H1 (cell line): ENCODE measurements at regions not wholly inside any gene's neighbourhood (a gene's known extent, or its start where the extent isn't known, plus 50 kb on each side); places are given as distances from the start of the nearest gene placed in this dataset.
"Not testable (repeated sequence)": the region's sequence is repeated elsewhere in the genome, so short reads cannot be mapped to it uniquely, and the experiment has no call there.

Experiments used
- CTCF ChIA-PET: fragments of 300-600 bp; sonication (Branson Sonifier 250); formaldehyde crosslinking; loops from one replicate; lab custom pipeline; 2021; ENCODE audit not compliant: partially characterized antibody; lab: Charles Lee
- POLR2A ChIA-PET: fragments of 300-600 bp; sonication (Branson Sonifier 250); formaldehyde crosslinking; loops from one replicate; lab custom pipeline; 2021; ENCODE audit warnings: inconsistent platforms; ENCODE audit not compliant: partially characterized antibody; lab: Charles Lee
- DNase-seq, 2 experiments: peaks; one replicate each; pipeline versions ENCODE4 v3.0.0 to v3.0.0-alpha.2; 2010 to 2022; ENCODE audit warnings: low spot score in 2 of 2, low read depth in 1 of 2, mixed read lengths in 1 of 2
- FAIRE-seq: peaks from 2 replicates; lab custom pipeline; 2011; peaks lifted over from hg19 to GRCh38; lab: Jason Lieb, UNC
- H2AFZ ChIP-seq: 2 replicates; pipeline ENCODE4 v1.8.1; 2012; ENCODE audit warnings: low read length, inconsistent platforms
- H2AK5ac ChIP-seq: 2 replicates; pipeline ENCODE4 v1.6.1; 2013; ENCODE audit warnings: low read depth, low read length
- H2BK120ac ChIP-seq: replicated peaks from 2 replicates; pipeline ENCODE3; 2013; ENCODE audit warnings: low read depth, low read length, inconsistent platforms
- H2BK12ac ChIP-seq: 2 replicates; pipeline ENCODE4 v1.6.1; 2013; ENCODE audit warnings: low read depth, low read length
- H2BK15ac ChIP-seq: 2 replicates; pipeline ENCODE4 v1.6.1; 2013; ENCODE audit warnings: low read length
- H2BK20ac ChIP-seq: 2 replicates; pipeline ENCODE4 v1.6.1; 2013; ENCODE audit warnings: low read length
- H2BK5ac ChIP-seq: 2 replicates; pipeline ENCODE4 v1.6.1; 2013; ENCODE audit warnings: low read depth, low read length
- H3K14ac ChIP-seq: 2 replicates; pipeline ENCODE4 v1.6.1; 2013; ENCODE audit warnings: inconsistent platforms; ENCODE audit not compliant: insufficient read length
- H3K18ac ChIP-seq: 2 replicates; pipeline ENCODE4 v1.6.1; 2013; ENCODE audit warnings: low read length; ENCODE audit errors: extremely low read depth
- H3K23ac ChIP-seq: 2 replicates; pipeline ENCODE4 v1.6.1; 2013; ENCODE audit warnings: inconsistent platforms; ENCODE audit not compliant: insufficient read length
- H3K23me2 ChIP-seq: 2 replicates; pipeline ENCODE4 v1.6.1; 2013; ENCODE audit warnings: low read depth, low read length
- H3K27ac ChIP-seq: 2 replicates; pipeline ENCODE4 v1.6.1; 2011; ENCODE audit warnings: low read depth, low read length, inconsistent platforms
- H3K27me3 ChIP-seq, 4 experiments: replicated peaks in 1 of 4; 1 replicate in 1 of 4; 2 replicates in 3 of 4; pipeline versions ENCODE4 v1.6.1 to v1.8.1; 2011 to 2013; ENCODE audit warnings: low read length in 3 of 4, mild to moderate bottlenecking in 3 of 4, inconsistent platforms in 2 of 4, mixed read lengths in 2 of 4, moderate library complexity in 1 of 4; ENCODE audit not compliant: control insufficient read depth in 3 of 4, insufficient read depth in 3 of 4; ENCODE audit errors: extremely low read depth in 1 of 4
- H3K36me3 ChIP-seq, 4 experiments: 2 replicates each; pipeline versions ENCODE4 v1.6.1 to v1.8.1; 2011 to 2013; ENCODE audit warnings: mild to moderate bottlenecking in 4 of 4, low read length in 3 of 4, moderate library complexity in 2 of 4, control low read depth in 1 of 4, inconsistent platforms in 1 of 4; ENCODE audit not compliant: insufficient read depth in 4 of 4, control insufficient read depth in 2 of 4
- H3K4ac ChIP-seq: replicated peaks from 2 replicates; pipeline ENCODE3; 2013; ENCODE audit warnings: low read length, low read depth, mixed read lengths, inconsistent platforms; ENCODE audit not compliant: insufficient read length
- H3K4me1 ChIP-seq, 4 experiments: replicated peaks in 1 of 4; 1 replicate in 1 of 4; 2 replicates in 3 of 4; pipeline versions ENCODE4 v1.6.1 to v1.8.1; 2011 to 2013; ENCODE audit warnings: low read length in 3 of 4, inconsistent platforms in 2 of 4, mixed read lengths in 1 of 4; ENCODE audit not compliant: insufficient read depth in 4 of 4, control insufficient read depth in 3 of 4
- H3K4me2 ChIP-seq, 2 experiments: 2 replicates each; pipeline versions ENCODE4 v1.6.1 to v1.8.1; 2011 to 2013; ENCODE audit warnings: low read depth in 2 of 2, low read length in 2 of 2, control low read depth in 1 of 2, inconsistent platforms in 1 of 2, mild to moderate bottlenecking in 1 of 2; ENCODE audit not compliant: insufficient read depth in 1 of 2
- H3K4me3 ChIP-seq, 4 experiments: fragments of 200-600, 300-600 bp in 1 of 4; sonication (generic), shearing (Covaris generic), sonication (Bioruptor Twin) in 1 of 4; 2 replicates each; pipeline versions ENCODE4 v1.5.1 to v1.8.1; 2011 to 2016; ENCODE audit warnings: low read length in 4 of 4, low read depth in 3 of 4, control low read depth in 2 of 4, inconsistent platforms in 2 of 4, mild to moderate bottlenecking in 2 of 4, mixed read lengths in 1 of 4, moderate library complexity in 1 of 4; ENCODE audit not compliant: insufficient read depth in 2 of 4; ENCODE audit errors: extremely low read depth in 1 of 4
- H3K56ac ChIP-seq: replicated peaks from 2 replicates; pipeline ENCODE3; 2013; ENCODE audit warnings: low read depth, mild to moderate bottlenecking, mixed read lengths, low read length, inconsistent platforms; ENCODE audit not compliant: insufficient read length
- H3K79me1 ChIP-seq: 2 replicates; pipeline ENCODE4 v1.6.1; 2013; ENCODE audit warnings: low read depth, low read length, control low read depth
- H3K79me2 ChIP-seq, 2 experiments: 2 replicates each; pipeline versions ENCODE4 v1.6.1 to v1.8.1; 2012 to 2013; ENCODE audit warnings: low read length in 2 of 2, mild to moderate bottlenecking in 2 of 2, inconsistent platforms in 1 of 2; ENCODE audit not compliant: insufficient read depth in 2 of 2, control insufficient read depth in 1 of 2
- H3K9ac ChIP-seq, 4 experiments: replicated peaks in 1 of 4; 1 replicate in 1 of 4; 2 replicates in 3 of 4; pipeline versions ENCODE4 v1.6.1 to v1.8.1; 2011 to 2013; ENCODE audit warnings: low read depth in 3 of 4, low read length in 3 of 4, control low read depth in 2 of 4, mild to moderate bottlenecking in 2 of 4, moderate library complexity in 2 of 4, inconsistent platforms in 1 of 4; ENCODE audit errors: extremely low read depth in 1 of 4
- H3K9me3 ChIP-seq, 2 experiments: 2 replicates each; pipeline versions ENCODE4 v1.6.1 to v1.8.1; 2012 to 2013; ENCODE audit warnings: mild to moderate bottlenecking in 2 of 2, moderate library complexity in 2 of 2, control low read depth in 1 of 2, inconsistent platforms in 1 of 2, low read depth in 1 of 2, low read length in 1 of 2, mixed read lengths in 1 of 2; ENCODE audit not compliant: insufficient read depth in 2 of 2
- H4K20me1 ChIP-seq, 2 experiments: replicated peaks in 1 of 2; 2 replicates each; pipeline versions ENCODE3 to v1.8.1; 2011 to 2013; ENCODE audit warnings: inconsistent platforms in 2 of 2, low read length in 2 of 2, mild to moderate bottlenecking in 1 of 2; ENCODE audit not compliant: insufficient read depth in 2 of 2, control insufficient read depth in 1 of 2
- H4K5ac ChIP-seq: 2 replicates; pipeline ENCODE4 v1.6.1; 2013; ENCODE audit warnings: low read length, low read depth, mixed read lengths, inconsistent platforms; ENCODE audit not compliant: insufficient read length
- H4K8ac ChIP-seq: 2 replicates; pipeline ENCODE4 v1.8.0; 2013; ENCODE audit warnings: mild to moderate bottlenecking, moderate library complexity, low read length, inconsistent platforms; ENCODE audit not compliant: insufficient read depth; ENCODE audit errors: extremely low read depth
- H4K91ac ChIP-seq: replicated peaks from 2 replicates; pipeline ENCODE3; 2013; ENCODE audit warnings: low read length, mixed read lengths, inconsistent platforms; ENCODE audit not compliant: insufficient read length
- whole genome bisulfite sequencing, 2 experiments: shearing (Covaris generic) in 1 of 2; methylation state at CpG; one replicate each; pipeline versions ENCODE4 v1.1.6 to v1.1.7; 2013 to 2015; ENCODE audit warnings: low lambda C conversion rate in 2 of 2, mixed read lengths in 2 of 2, inconsistent platforms in 1 of 2, low coverage in 1 of 2, missing lambda C conversion rate in 1 of 2; ENCODE audit not compliant: insufficient replicate concordance in 2 of 2, insufficient coverage in 1 of 2, insufficient read length in 1 of 2; ENCODE audit errors: extremely low coverage in 1 of 2, missing lambda C conversion rate in 1 of 2; 5-methylcytosine and 5-hydroxymethylcytosine counted together

DNA sequence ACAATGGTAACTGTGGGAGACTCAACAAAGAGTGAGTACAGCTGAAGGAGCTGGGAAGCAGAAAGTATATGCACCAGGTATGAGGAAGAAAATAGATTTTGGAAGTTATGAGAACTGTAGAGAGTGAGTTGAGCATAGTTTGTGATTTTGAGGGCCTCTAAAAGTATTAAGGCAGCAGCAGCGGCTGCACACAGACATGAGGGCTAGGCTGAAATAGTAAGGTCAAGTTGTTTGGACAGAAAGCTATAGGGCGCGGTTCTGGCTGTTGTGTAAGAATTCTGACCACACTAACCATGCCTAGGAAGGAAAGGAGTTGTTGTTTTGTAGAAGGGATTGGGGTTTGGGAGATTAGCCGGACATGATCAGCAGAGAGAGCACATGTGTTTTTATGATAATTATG is 154.1 kb upstream of the SNX2 start:
- H3K36me3 ChIP-seq, H3K14ac ChIP-seq, H2BK15ac ChIP-seq, POLR2A ChIA-PET, H4K91ac ChIP-seq, H3K23ac ChIP-seq, DNase-seq, H3K18ac ChIP-seq, H2AFZ ChIP-seq, H3K27me3 ChIP-seq, H3K23me2 ChIP-seq, H2BK20ac ChIP-seq, H2AK5ac ChIP-seq, H3K9ac ChIP-seq, H2BK5ac ChIP-seq, H3K4me2 ChIP-seq, H4K20me1 ChIP-seq, H4K8ac ChIP-seq, H3K79me1 ChIP-seq, H2BK12ac ChIP-seq, H3K79me2 ChIP-seq, H3K9me3 ChIP-seq, H3K27ac ChIP-seq, H3K56ac ChIP-seq, CTCF ChIA-PET, H3K4me1 ChIP-seq, H4K5ac ChIP-seq, H3K4me3 ChIP-seq, H3K4ac ChIP-seq, H2BK120ac ChIP-seq, FAIRE-seq: not testable (repeated sequence)
- 91% methylated on average over 4 of the region's 4 CpGs; no CpG with 5 or more reads in 1 of the 2 experiments for WGBS, 2 experiments

- DNase-seq, H3K79me2 ChIP-seq, H3K9ac ChIP-seq, H3K27ac ChIP-seq, H3K4me3 ChIP-seq, H3K4ac ChIP-seq, FAIRE-seq, H3K23ac ChIP-seq, H2BK20ac ChIP-seq, H3K79me1 ChIP-seq, H3K23me2 ChIP-seq, H3K36me3 ChIP-seq, H4K20me1 ChIP-seq, H3K4me1 ChIP-seq, H3K56ac ChIP-seq, H2BK15ac ChIP-seq, H4K91ac ChIP-seq, H3K9me3 ChIP-seq, H4K5ac ChIP-seq, H2BK5ac ChIP-seq, H3K27me3 ChIP-seq, H3K18ac ChIP-seq, H3K4me2 ChIP-seq, H2BK120ac ChIP-seq, POLR2A ChIA-PET, H2BK12ac ChIP-seq, H3K14ac ChIP-seq, H4K8ac ChIP-seq, H2AFZ ChIP-seq, H2AK5ac ChIP-seq: not testable (repeated sequence)
- WGBS, 2 experiments = 85% methylated on average over 4 of the region's 4 CpGs; no CpG with 5 or more reads in 1 of the 2 experiments
- CTCF ChIA-PET = interaction anchor here (0.6 kb wide), 1 partner anchor 102 kb away, joined by 3 read pairs; no protein-coding TSS in a partner anchor
Observed at GRCh38 chr5:122628714-122629113, 146.2 kb upstream of the SNX2 start.
